ENCODE measurements at regions not wholly inside any gene's neighbourhood (a gene's known extent, or its start where the extent isn't known, plus 50 kb on each side); places are given as distances from the start of the nearest gene placed in this dataset.
"Not testable (repeated sequence)": the region's sequence is repeated elsewhere in the genome, so short reads cannot be mapped to it uniquely, and the experiment has no call there.

DNA sequence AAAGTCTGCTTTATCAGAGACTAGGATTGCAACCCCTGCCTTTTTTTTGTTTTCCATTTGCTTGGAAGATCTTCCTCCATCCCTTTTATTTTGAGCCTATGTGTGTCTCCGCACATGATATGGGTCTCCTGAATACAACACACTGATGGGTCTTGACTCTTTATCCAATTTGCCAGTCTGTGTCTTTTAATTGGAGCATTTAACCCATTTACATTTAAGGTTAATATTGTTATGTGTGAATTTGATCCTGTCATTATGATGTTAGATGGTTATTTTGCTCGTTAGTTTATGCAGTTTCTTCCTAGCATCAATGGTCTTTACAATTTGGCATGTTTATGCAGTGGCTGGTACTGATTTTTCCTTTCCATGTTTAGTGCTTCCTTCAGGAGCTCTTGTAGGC lies 84.0 kb upstream of the B3GAT1 start:
- H3K4me1 ChIP-seq (ENCODE audit: insufficient read depth, low read length); H3K9me3 ChIP-seq (ENCODE audit: low read length); H3K36me3 ChIP-seq (replicated peaks in 1 of 2; ENCODE audit: control insufficient read depth in 1 of 2, insufficient read depth in 2 of 2, low read length in 2 of 2); CTCF ChIA-PET (ENCODE audit: low intra/inter-chr PET ratio, low total read pairs); DNase-seq (ENCODE audit: low spot score); H3K9ac ChIP-seq (ENCODE audit: insufficient read depth, low read depth, low read length); H3K4me3 ChIP-seq (replicated peaks in 1 of 3; ENCODE audit: insufficient read depth in 1 of 3, low read depth in 2 of 3, low read length in 3 of 3); H3K27ac ChIP-seq (ENCODE audit: extremely low read length, insufficient read depth, low read length); H2AFZ ChIP-seq (ENCODE audit: low read length); BruUV-seq (replicated peaks); H4K20me1 ChIP-seq (ENCODE audit: insufficient read depth, low read length); H3K4me2 ChIP-seq (ENCODE audit: low read depth, low read length); FAIRE-seq; H3K79me2 ChIP-seq (ENCODE audit: insufficient read depth, low read length); ATAC-seq; POLR2A ChIA-PET; intact Hi-C loops (cut with micrococcal nuclease; ENCODE audit: unreplicated experiment); in situ Hi-C loops (cut with HindIII; ENCODE audit: extremely low pct_ligation_motif_present, low pct_unique_long_range_greater_than_20kb): not testable (repeated sequence)
- H3K27me3 ChIP-seq (ENCODE audit: control insufficient read depth in 1 of 2, insufficient read depth in 2 of 2, low read length in 2 of 2) = peaks cover 2 to 10% of the 10 kb centered on the region in 2 experiments; a peak in 2 of 5 replicates
- WGBS (ENCODE audit: low lambda C conversion rate) = 45% methylated on average over 2 of the region's 2 CpGs

DNA sequence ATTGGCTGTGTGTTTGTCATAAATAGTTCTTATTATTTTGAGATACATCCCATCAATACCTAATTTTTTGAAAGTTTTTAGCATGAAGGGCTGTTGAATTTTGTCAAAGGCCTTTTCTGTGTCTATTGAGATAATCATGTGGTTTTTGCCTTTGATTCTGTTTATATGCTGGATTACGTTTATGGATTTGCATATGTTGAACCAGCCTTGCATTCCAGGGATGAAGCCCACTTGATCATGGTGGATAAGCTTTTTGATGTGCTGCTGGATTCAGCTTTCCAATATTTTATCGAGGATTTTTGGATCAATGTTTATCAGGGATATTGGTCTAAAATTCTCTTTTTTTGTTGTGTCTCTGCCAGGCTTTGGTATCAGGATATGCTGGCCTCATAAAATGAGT lies 82.4 kb upstream of the B3GAT1 start:
- H3K4me1 ChIP-seq (ENCODE audit: insufficient read depth, low read length); DNase-seq (ENCODE audit: low spot score); H3K79me2 ChIP-seq (ENCODE audit: insufficient read depth, low read length); H4K20me1 ChIP-seq (ENCODE audit: insufficient read depth, low read length); CTCF ChIA-PET (ENCODE audit: low intra/inter-chr PET ratio, low total read pairs); in situ Hi-C loops (cut with HindIII; ENCODE audit: extremely low pct_ligation_motif_present, low pct_unique_long_range_greater_than_20kb); H3K9me3 ChIP-seq (ENCODE audit: low read length); H3K4me2 ChIP-seq (ENCODE audit: low read depth, low read length); H3K4me3 ChIP-seq (replicated peaks in 1 of 3; ENCODE audit: insufficient read depth in 1 of 3, low read depth in 2 of 3, low read length in 3 of 3); H3K27me3 ChIP-seq (ENCODE audit: control insufficient read depth in 1 of 2, insufficient read depth in 2 of 2, low read length in 2 of 2); intact Hi-C loops (cut with micrococcal nuclease; ENCODE audit: unreplicated experiment); H3K9ac ChIP-seq (ENCODE audit: insufficient read depth, low read depth, low read length); H3K36me3 ChIP-seq (replicated peaks in 1 of 2; ENCODE audit: control insufficient read depth in 1 of 2, insufficient read depth in 2 of 2, low read length in 2 of 2); FAIRE-seq; BruUV-seq (replicated peaks); POLR2A ChIA-PET; H3K27ac ChIP-seq (ENCODE audit: extremely low read length, insufficient read depth, low read length); ATAC-seq; H2AFZ ChIP-seq (ENCODE audit: low read length): not testable (repeated sequence)
- 0% methylated on average over 2 of the region's 2 CpGs for WGBS (ENCODE audit: low lambda C conversion rate)

DNA sequence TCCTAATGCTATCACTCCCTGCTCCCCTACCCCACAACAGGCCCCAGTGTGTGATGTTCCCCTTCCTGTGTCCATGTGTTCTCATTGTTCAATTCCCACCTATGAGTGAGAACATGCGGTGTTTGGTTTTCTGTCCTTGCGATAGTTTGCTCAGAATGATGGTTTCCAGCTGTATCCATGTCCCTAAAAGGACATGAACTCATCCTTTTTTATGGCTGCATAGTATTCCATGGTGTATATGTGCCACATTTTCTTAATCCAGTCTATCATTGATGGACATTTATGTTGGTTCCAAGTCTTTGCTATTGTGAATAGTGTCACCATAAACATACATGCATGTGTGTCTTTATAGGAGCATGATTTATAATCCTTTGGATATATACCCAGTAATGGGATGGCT lies 80.4 kb upstream of the B3GAT1 start:
- H3K36me3 ChIP-seq (replicated peaks in 1 of 2; ENCODE audit: control insufficient read depth in 1 of 2, insufficient read depth in 2 of 2, low read length in 2 of 2); intact Hi-C loops (cut with micrococcal nuclease; ENCODE audit: unreplicated experiment); H4K20me1 ChIP-seq (ENCODE audit: insufficient read depth, low read length); H3K4me3 ChIP-seq (replicated peaks in 1 of 3; ENCODE audit: insufficient read depth in 1 of 3, low read depth in 2 of 3, low read length in 3 of 3); BruUV-seq (replicated peaks); POLR2A ChIA-PET; FAIRE-seq; ATAC-seq; H2AFZ ChIP-seq (ENCODE audit: low read length); H3K9ac ChIP-seq (ENCODE audit: insufficient read depth, low read depth, low read length); H3K79me2 ChIP-seq (ENCODE audit: insufficient read depth, low read length); DNase-seq (ENCODE audit: low spot score); H3K4me2 ChIP-seq (ENCODE audit: low read depth, low read length); H3K27ac ChIP-seq (ENCODE audit: extremely low read length, insufficient read depth, low read length); H3K4me1 ChIP-seq (ENCODE audit: insufficient read depth, low read length); in situ Hi-C loops (cut with HindIII; ENCODE audit: extremely low pct_ligation_motif_present, low pct_unique_long_range_greater_than_20kb); H3K27me3 ChIP-seq (ENCODE audit: control insufficient read depth in 1 of 2, insufficient read depth in 2 of 2, low read length in 2 of 2); CTCF ChIA-PET (ENCODE audit: low intra/inter-chr PET ratio, low total read pairs); H3K9me3 ChIP-seq (ENCODE audit: low read length): not testable (repeated sequence)
- 72% methylated on average over 2 of the region's 2 CpGs for WGBS (ENCODE audit: low lambda C conversion rate)
